Kidney epithelial cell (primary cell): ENCODE measurements at regions not wholly inside any gene's neighbourhood (a gene's known extent, or its start where the extent isn't known, plus 50 kb on each side); places are given as distances from the start of the nearest gene placed in this dataset.
"Not testable (repeated sequence)": the region's sequence is repeated elsewhere in the genome, so short reads cannot be mapped to it uniquely, and the experiment has no call there.

ENCODE experiments used
- DNase-seq: peaks from one replicate; pipeline ENCODE4 v3.0.0-alpha.2; 2010; ENCODE audit warnings: low read depth
- H3K27me3 ChIP-seq: 2 replicates; pipeline ENCODE4 v1.6.0; 2011; ENCODE audit warnings: low read length; ENCODE audit not compliant: control insufficient read depth, insufficient read depth
- H3K36me3 ChIP-seq: 2 replicates; pipeline ENCODE4 v1.5.1; 2011; ENCODE audit warnings: low read length; ENCODE audit not compliant: control insufficient read depth, insufficient read depth
- H3K4me3 ChIP-seq: 2 replicates; pipeline ENCODE4 v1.5.1; 2011; ENCODE audit warnings: low read depth, mild to moderate bottlenecking, control low read depth, low read length

DNA sequence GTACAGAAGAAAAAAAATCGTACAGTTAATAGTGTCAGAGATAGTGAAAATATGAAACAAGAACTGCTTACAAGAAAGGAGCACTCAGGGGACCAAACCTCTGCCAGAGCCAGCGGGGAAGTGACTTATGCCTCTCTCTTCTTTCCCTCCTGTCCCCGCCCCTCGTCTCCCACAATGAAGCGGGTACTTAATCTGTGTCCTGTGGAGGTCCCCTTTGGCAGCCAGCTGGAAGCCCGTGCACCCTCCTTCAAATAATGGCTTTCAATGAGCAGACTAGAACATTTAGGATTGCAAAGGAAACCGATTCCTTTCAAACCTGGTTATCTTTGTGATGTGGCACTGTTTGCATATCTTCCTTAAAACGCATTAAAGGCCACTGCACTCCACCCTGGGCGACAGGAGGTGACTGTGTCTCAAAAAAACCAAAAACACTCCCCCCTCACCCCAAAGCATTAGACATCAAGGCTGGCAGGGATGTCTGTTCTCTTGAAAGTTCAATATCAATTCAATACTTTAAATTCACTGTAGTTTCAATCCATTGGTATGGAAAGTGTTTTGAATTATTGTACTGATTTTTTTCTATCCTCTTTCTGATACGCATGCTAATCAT lies 51.7 kb downstream of the PPIAL4C start:
- not testable (repeated sequence) for H3K27me3 ChIP-seq, DNase-seq, H3K36me3 ChIP-seq, H3K4me3 ChIP-seq

- peak; percentile 74 for DNase-seq
- H3K36me3 ChIP-seq, H3K27me3 ChIP-seq: not testable (repeated sequence)
- peak overlapping the region; percentile 51 for H3K4me3 ChIP-seq
These were observed 52.9 kb downstream of the PPIAL4C start for GRCh38 chr1:149636286-149637122.

DNA sequence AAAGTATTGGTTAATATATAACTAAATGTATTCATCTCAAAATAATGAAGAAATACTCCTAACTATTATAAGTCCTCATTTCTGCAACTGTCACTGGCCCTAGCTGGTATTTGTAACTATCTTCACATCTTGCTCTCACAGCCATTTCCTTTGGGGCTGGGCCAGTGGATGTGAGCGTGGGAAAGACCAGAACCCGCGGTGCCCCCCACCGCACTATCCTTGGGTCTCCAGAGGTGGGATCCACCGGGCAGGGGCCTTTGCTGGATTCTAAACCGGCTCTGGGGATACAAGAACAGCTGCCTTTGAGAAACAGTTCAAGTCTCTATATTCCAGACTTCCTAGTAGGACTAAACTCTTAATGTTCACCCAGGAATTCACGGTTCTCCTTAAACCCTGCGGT lies 54.8 kb downstream of the PPIAL4C start:
- DNase-seq, H3K27me3 ChIP-seq, H3K36me3 ChIP-seq, H3K4me3 ChIP-seq: not testable (repeated sequence)

DNA sequence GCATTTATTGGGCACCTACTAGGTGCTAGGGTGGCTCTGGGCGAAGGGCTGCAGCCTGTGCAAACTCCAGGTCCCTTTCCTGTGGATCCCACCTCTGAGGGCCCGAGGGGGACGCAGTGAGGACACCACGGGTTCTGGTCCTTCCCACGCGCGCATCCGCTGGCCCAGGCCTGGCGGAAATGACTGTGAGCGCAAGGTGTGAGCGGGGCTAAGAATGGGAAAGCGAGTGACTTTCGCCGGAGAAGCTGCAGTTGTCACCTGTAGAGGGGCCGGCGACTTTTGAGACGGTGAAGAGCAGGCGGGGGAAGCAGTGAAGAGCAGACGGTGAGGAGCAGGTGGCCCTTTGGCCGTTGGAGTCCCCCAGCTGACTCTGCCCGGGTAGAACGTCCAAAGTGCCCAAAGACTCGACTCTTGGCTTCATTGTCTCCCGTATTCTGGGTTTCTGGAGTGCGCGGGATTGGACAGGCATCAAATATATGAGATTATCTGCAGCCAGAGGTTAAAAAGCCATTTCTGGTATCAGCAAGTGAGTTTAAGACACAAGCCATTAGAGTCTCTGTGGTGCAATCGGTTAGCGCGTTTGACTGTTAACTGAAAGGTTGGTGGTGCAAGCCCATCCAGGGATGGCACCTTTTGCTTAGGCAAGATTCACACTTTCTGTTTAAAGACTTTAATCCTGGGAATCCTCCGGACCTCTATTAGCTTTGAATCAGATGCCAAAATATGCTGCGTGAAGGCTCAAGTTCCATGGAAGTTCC lies 55.4 kb downstream of the PPIAL4C start:
- not testable (repeated sequence) for H3K36me3 ChIP-seq, DNase-seq, H3K4me3 ChIP-seq, H3K27me3 ChIP-seq

- H3K27me3 ChIP-seq, H3K4me3 ChIP-seq, DNase-seq, H3K36me3 ChIP-seq: not testable (repeated sequence)
These were observed 57.5 kb downstream of the PPIAL4C start for GRCh38 chr1:149641179-149641578.

DNA sequence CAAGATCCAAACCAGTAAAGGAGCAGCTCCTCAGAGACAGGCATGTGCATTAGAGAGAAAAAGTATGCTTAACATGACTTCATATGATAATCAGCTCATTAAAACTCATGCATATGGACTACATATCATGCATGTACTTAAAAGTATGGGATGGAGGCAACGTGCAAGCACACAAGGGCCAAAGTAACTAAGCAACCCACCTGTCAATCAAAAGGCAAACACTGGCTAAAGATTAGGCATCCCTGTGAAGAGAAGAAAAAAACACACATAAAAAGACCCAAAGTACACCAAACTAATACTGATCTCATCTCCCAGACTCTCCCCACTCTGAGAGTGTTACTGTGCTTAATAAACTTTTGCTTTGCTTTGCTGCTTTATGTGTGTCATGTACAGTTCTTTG lies 61.2 kb downstream of the PPIAL4C start:
- not testable (repeated sequence) for H3K36me3 ChIP-seq, DNase-seq

GRCh38 chr1:149646360-149647017 lies 62.8 kb downstream of the PPIAL4C start:
- not testable (repeated sequence) for DNase-seq, H3K36me3 ChIP-seq, H3K27me3 ChIP-seq
- peak overlapping the region; percentile 34 for H3K4me3 ChIP-seq

More for the DNA sequence above, 61.2 kb downstream of the PPIAL4C start:
- H3K27me3 ChIP-seq, H3K4me3 ChIP-seq: not testable (repeated sequence)

DNA sequence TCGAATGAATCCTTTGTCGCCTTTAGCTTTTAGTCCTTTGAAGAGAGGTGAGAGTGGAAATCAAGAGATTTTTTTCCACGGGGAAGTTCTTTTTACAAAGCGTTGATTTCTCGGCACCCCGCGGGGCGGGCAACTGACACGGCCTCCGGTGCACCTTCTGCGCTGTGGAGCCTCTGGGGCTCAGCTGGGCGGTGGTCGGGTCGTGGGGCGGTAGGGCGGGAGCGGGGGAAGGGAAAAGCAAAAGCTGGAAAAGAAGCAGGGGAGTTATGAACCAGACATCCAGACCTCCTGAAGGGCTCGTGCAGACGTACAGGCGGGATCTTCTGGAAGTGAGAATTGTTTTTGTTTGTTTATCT lies 63.3 kb downstream of the PPIAL4C start:
- peak overlapping the region; percentile 12 for H3K4me3 ChIP-seq
- DNase-seq: not testable (repeated sequence)

GRCh38 chr1:149657750-149658149 lies 74.1 kb downstream of the PPIAL4C start:
- DNase-seq, H3K36me3 ChIP-seq, H3K4me3 ChIP-seq, H3K27me3 ChIP-seq: not testable (repeated sequence)

More for the DNA sequence above, 63.3 kb downstream of the PPIAL4C start:
- not testable (repeated sequence) for H3K36me3 ChIP-seq, H3K27me3 ChIP-seq

GRCh38 chr1:149658175-149658574 lies 74.5 kb downstream of the PPIAL4C start:
- H3K27me3 ChIP-seq, H3K36me3 ChIP-seq, H3K4me3 ChIP-seq, DNase-seq: not testable (repeated sequence)

DNA sequence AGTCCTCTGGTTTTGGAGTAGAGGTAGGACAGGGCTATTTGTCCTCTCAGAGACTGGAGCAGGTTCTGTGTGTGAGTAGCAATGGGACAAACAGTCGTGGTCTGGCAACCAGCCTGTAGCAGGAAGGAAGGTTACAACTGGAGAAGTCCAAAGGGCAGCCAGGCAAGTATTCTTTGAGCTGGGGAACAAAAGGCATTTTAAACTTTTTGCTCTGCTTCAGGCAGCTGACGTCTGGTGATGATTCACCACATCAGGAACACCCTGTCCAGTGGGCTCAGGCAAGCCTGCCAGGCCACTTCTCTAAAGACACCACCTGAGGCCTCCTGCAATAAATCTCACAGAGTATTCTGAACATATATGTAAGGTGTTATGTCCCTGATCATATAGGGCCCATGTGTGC lies 81.0 kb downstream of the PPIAL4C start:
- H3K27me3 ChIP-seq, H3K4me3 ChIP-seq, H3K36me3 ChIP-seq: not testable (repeated sequence)
- DNase-seq: peak; percentile 7

GRCh38 chr1:149665033-149665432 lies 81.4 kb downstream of the PPIAL4C start:
- DNase-seq, H3K27me3 ChIP-seq, H3K4me3 ChIP-seq, H3K36me3 ChIP-seq: not testable (repeated sequence)

DNA sequence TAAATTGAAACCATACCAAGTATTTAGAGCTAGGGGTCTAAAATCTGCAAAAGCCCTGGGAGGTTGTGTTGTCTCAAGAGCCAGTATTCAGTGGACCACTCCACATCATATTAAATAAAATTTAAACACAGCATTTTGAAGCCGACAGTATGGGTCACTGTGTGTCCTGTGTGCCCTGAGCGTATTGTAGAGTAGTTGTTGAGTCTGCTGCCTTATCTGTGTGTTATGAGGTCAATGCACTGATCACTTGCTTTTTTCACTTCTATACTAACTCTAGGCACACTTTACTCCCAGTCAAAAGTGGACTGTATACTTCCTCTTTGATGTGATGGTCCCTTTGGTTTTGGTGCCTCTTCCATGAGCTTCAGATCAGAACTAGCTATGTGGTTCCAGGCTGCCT lies 81.9 kb downstream of the PPIAL4C start:
- H3K4me3 ChIP-seq, DNase-seq, H3K27me3 ChIP-seq, H3K36me3 ChIP-seq: not testable (repeated sequence)

GRCh38 chr1:149673231-149673909 lies 89.7 kb downstream of the PPIAL4C start:
- H3K4me3 ChIP-seq, H3K27me3 ChIP-seq, H3K36me3 ChIP-seq, DNase-seq: not testable (repeated sequence)
